GM12878 (cell line): ENCODE measurements at regions not wholly inside any gene's neighbourhood (a gene's known extent, or its start where the extent isn't known, plus 50 kb on each side); places are given as distances from the start of the nearest gene placed in this dataset.

Experiments
- ATAC-seq: fragments of 200-7000 bp; cut with Tn5 transposase; 3 replicates; pipeline ENCODE4 v1.9.1; 2020; ENCODE audit warnings: mild to moderate bottlenecking, moderate library complexity
- BruUV-seq: library from RNA; stranded (reverse); fragments of 400-500 nt; replicated peaks from 2 replicates; lab custom pipeline; 2021; lab: Mats Ljungman, UMichigan
- CTCF ChIA-PET: fragments of 300-600 bp; sonication (Branson Sonifier 250); formaldehyde crosslinking; extraction: SDS; loops from one replicate; lab custom pipeline; 2021; ENCODE audit warnings: inconsistent platforms; lab: Yijun Ruan, JAX
- POLR2A ChIA-PET: fragments of 350-600 bp; formaldehyde crosslinking; extraction: SDS; loops from one replicate; lab custom pipeline; 2021; ENCODE audit warnings: inconsistent platforms; lab: Charles Lee
- RAD21 ChIA-PET: fragments of 300-600 bp; sonication (Branson Sonifier 250); formaldehyde crosslinking; loops from one replicate; lab custom pipeline; 2023; ENCODE audit warnings: antibody characterized with exemption; ENCODE audit not compliant: unreplicated experiment; lab: Charles Lee
- SMC1A ChIA-PET: fragments of 300-600 bp; sonication (Branson Sonifier 250); formaldehyde crosslinking; loops from one replicate; lab custom pipeline; 2023; ENCODE audit not compliant: unreplicated experiment, uncharacterized antibody; lab: Charles Lee
- DNase-seq: peaks from one replicate; pipeline ENCODE4 v3.0.0-alpha.2; 2011; ENCODE audit warnings: low read depth, low spot score
- FAIRE-seq: peaks from 3 replicates; lab custom pipeline; 2011; peaks lifted over from hg19 to GRCh38; lab: Jason Lieb, UNC
- H2AFZ ChIP-seq: 2 replicates; pipeline ENCODE4 v1.6.0; 2011; ENCODE audit warnings: low read depth, low read length, control low read depth; ENCODE audit not compliant: control insufficient read depth
- H3K27ac ChIP-seq: 2 replicates; pipeline ENCODE4 v1.5.1; 2011; ENCODE audit warnings: control low read depth; ENCODE audit not compliant: control insufficient read depth, insufficient read depth
- H3K27me3 ChIP-seq, 2 experiments: replicated peaks in 1 of 2; 2 replicates each; pipeline versions ENCODE4 v1.6.0 to v1.6.1; 2011; ENCODE audit warnings: low read length in 1 of 2; ENCODE audit not compliant: control insufficient read depth in 2 of 2, insufficient read depth in 2 of 2
- H3K36me3 ChIP-seq, 2 experiments: 2 replicates each; pipeline ENCODE4 v1.5.1; 2011; ENCODE audit warnings: low read length in 1 of 2; ENCODE audit not compliant: control insufficient read depth in 2 of 2, insufficient read depth in 2 of 2
- H3K4me1 ChIP-seq: 2 replicates; pipeline ENCODE4 v1.6.1; 2011; ENCODE audit warnings: mild to moderate bottlenecking, low read length, moderate library complexity, mixed read lengths; ENCODE audit not compliant: control insufficient read depth, insufficient read depth
- H3K4me2 ChIP-seq: 2 replicates; pipeline ENCODE4 v1.6.0; 2011; ENCODE audit warnings: control low read depth; ENCODE audit not compliant: control insufficient read depth, insufficient read depth
- H3K4me3 ChIP-seq: fragments of 200-600 bp; sonication (generic); 2 replicates; pipeline ENCODE4 v1.5.1; 2016
- H3K79me2 ChIP-seq: 2 replicates; pipeline ENCODE4 v1.6.0; 2011; ENCODE audit warnings: low read length; ENCODE audit not compliant: control insufficient read depth, insufficient read depth
- H3K9ac ChIP-seq: 2 replicates; pipeline ENCODE4 v1.8.0; 2011; ENCODE audit warnings: low read length, control low read depth, mixed read lengths; ENCODE audit not compliant: control insufficient read depth, insufficient read depth
- H3K9me3 ChIP-seq: replicated peaks from 3 replicates; pipeline ENCODE4 v1.5.1; 2011; ENCODE audit warnings: mild to moderate bottlenecking, low read length; ENCODE audit not compliant: control insufficient read depth, insufficient read depth
- H4K20me1 ChIP-seq: 2 replicates; pipeline ENCODE4 v1.6.0; 2011; ENCODE audit not compliant: control insufficient read depth, insufficient read depth
- FOXK2 ChIP-seq: fragments of 450-650 bp; IDR thresholded peaks from 2 replicates; pipeline ENCODE4 v1.6.1; 2017; ENCODE audit warnings: mild to moderate bottlenecking, moderate library complexity
- IRF4 ChIP-seq: IDR thresholded peaks from 2 replicates; pipeline ENCODE4 v1.6.1; 2011; ENCODE audit warnings: low read depth, low read length
- KLF5 ChIP-seq: fragments of 450-650 bp; IDR thresholded peaks from 2 replicates; pipeline ENCODE4 v1.6.1; 2014; ENCODE audit warnings: mild to moderate bottlenecking; ENCODE audit not compliant: partially characterized antibody
- MYC ChIP-seq: IDR thresholded peaks from 2 replicates; pipeline ENCODE4 v1.6.1; 2011; ENCODE audit warnings: mild to moderate bottlenecking, low read length, moderate library complexity, inconsistent platforms; ENCODE audit not compliant: insufficient read depth, insufficient replicate concordance, insufficient read length, severe bottlenecking
- NR2C1 ChIP-seq: fragments of 450-650 bp; IDR thresholded peaks from 2 replicates; pipeline ENCODE4 v1.6.1; 2017; ENCODE audit warnings: antibody characterized with exemption, mild to moderate bottlenecking, moderate library complexity
- RUNX3 ChIP-seq: IDR thresholded peaks from 2 replicates; pipeline ENCODE4 v1.6.1; 2012; ENCODE audit warnings: low read length, inconsistent platforms
- SIN3A ChIP-seq: IDR thresholded peaks from 2 replicates; pipeline ENCODE4 v1.6.1; 2012; ENCODE audit warnings: low read depth, low read length, improper control_type of control experiment
- WGBS: methylation state at CpG from one replicate; pipeline ENCODE4 v1.1.6; 2016; ENCODE audit warnings: low lambda C conversion rate; ENCODE audit not compliant: insufficient replicate concordance, insufficient coverage; ENCODE audit errors: missing lambda C conversion rate; 5-methylcytosine and 5-hydroxymethylcytosine counted together
- in situ Hi-C: fragments of 300-500 bp; cut with MboI; formaldehyde crosslinking; loops from 9 replicates; pipeline ENCODE4 v1.14.3; 2018; ENCODE audit warnings: mixed read lengths
- intact Hi-C: fragments of 100-400 bp; cut with micrococcal nuclease; formaldehyde crosslinking; loops from one replicate; pipeline ENCODE4 v1.14.2; 2022; ENCODE audit not compliant: unreplicated experiment
- TF ChIP-seq, protein P1 (sequence below): fragments of 450-650 bp; formaldehyde crosslinking; IDR thresholded peaks from 2 replicates; pipeline ENCODE4 v1.4.0; 2022; ENCODE audit warnings: mild to moderate bottlenecking, moderate library complexity

DNA sequence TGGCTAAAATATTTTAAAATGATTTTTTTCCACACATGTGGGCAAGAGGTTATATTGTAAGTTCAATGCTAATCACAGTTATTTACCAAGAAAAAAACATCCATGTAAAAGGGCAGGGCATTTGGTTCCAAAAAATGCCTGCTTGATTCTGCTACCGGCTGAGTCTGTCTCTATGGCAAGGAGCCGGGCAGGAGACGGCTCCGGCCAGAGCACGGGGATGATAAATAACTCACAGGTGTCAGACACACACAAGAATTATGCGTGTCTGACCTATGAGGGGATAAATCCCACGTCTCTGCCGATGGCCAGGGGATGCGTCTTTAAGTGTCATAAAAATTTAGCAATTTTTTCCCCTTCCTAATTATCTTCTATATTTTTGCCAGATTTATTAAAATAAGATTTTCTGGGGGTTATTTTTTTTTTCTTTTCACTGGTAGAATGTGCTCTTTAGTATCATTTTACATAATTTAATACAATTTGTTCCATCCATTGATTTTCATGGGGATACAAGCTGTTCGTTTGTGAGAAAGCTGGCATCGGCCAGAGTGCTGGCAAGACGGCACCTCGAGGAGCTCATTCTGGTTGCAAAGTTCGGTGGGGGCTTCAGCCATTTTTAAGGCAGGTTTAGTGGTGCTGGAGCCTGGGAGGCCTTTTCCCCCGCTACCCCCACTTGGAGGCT lies 253.9 kb downstream of the ZNF536 start (continued):
- TF ChIP-seq, protein P1, sequence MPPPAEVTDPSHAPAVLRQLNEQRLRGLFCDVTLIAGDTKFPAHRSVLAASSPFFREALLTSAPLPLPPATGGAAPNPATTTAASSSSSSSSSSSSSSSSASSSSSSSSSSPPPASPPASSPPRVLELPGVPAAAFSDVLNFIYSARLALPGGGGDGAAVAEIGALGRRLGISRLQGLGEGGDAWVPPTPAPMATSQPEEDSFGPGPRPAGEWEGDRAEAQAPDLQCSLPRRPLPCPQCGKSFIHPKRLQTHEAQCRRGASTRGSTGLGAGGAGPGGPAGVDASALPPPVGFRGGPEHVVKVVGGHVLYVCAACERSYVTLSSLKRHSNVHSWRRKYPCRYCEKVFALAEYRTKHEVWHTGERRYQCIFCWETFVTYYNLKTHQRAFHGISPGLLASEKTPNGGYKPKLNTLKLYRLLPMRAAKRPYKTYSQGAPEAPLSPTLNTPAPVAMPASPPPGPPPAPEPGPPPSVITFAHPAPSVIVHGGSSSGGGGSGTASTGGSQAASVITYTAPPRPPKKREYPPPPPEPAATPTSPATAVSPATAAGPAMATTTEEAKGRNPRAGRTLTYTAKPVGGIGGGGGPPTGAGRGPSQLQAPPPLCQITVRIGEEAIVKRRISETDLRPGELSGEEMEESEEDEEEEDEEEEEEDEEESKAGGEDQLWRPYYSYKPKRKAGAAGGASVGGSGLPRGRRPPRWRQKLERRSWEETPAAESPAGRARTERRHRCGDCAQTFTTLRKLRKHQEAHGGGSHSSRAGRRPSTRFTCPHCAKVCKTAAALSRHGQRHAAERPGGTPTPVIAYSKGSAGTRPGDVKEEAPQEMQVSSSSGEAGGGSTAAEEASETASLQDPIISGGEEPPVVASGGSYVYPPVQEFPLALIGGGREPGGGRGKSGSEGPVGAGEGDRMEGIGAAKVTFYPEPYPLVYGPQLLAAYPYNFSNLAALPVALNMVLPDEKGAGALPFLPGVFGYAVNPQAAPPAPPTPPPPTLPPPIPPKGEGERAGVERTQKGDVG (CRISPR knock-in tag), result no peak

DNA sequence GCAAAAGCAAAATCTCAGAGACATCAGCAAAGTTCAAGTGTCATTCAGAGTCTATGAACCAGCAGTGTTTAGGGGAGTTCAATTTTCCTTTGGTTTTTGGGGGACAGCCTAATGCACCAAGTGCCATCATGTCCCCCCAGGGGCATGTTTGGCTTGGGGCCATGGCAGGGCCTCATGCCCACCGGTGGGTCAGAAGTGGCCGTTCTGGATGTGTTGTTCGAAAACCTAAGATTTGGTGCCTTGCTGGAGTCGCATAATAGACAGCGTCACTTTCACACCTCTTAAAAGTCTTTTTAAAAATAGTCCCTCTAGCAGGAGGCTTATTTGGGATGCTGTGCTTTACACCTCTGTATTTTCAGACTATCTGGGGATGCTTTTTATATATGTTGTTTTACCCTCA lies 250.1 kb downstream of the ZNF536 start:
- Histone ChIP-seq H3K27me3 (no peaks in the 10 kb centered on the region), H3K9ac (no peak overlapping the region), H3K4me2 (no peak overlapping the region), H3K27ac (no peak overlapping the region), H3K4me1 (no peaks in the 10 kb centered on the region), H2AFZ (no peak overlapping the region), H3K4me3 (no peak overlapping the region), H3K79me2 (no peaks in the 10 kb centered on the region), H4K20me1 (no peaks in the 10 kb centered on the region), H3K36me3 (no peaks in the 10 kb centered on the region), H3K9me3 (no peaks in the 10 kb centered on the region; the same call in 2 of the 3 replicates)
- RAD21 ChIA-PET, result no interaction called here
- no peak for FAIRE-seq
- intact Hi-C loops, result no loop called here
- in situ Hi-C loops, result no loop called here
- SMC1A ChIA-PET, result no interaction called here
- ATAC-seq, result no peak
- CTCF ChIA-PET, result no interaction called here
- WGBS, result 47% methylated on average over 5 of the region's 5 CpGs
- TF ChIP-seq KLF5 (no peak), IRF4 (no peak), NR2C1 (no peak), SIN3A (no peak), RUNX3 (no peak), MYC (no peak), FOXK2 (no peak)
- no TSS peak for BruUV-seq
- no peak for DNase-seq
- POLR2A ChIA-PET, result no interaction called here
